Stomach (tissue), 8 donors: ENCODE measurements at regions not wholly inside any gene's neighbourhood (a gene's known extent, or its start where the extent isn't known, plus 50 kb on each side); places are given as distances from the start of the nearest gene placed in this dataset.

Experiments
- DNase-seq, 2 donors: peaks; one replicate each; pipeline versions ENCODE4 v3.0.0 to v3.0.0-alpha.2; 2013 to 2019
- H3K27ac ChIP-seq, 5 donors: fragments of 200-600 bp in 4 of 5; sonication (generic) in 4 of 5; one replicate each; pipeline ENCODE4 v1.5.1; 2013 to 2019; ENCODE audit warnings: mild to moderate bottlenecking in 1 of 5, moderate library complexity in 1 of 5
- H3K27me3 ChIP-seq, 3 donors: fragments of 200-600 bp; sonication (generic); one replicate each; pipeline ENCODE4 v1.5.1; 2017 to 2019; ENCODE audit warnings: mixed run types in 1 of 3
- H3K36me3 ChIP-seq, 4 donors: fragments of 200-600 bp; sonication (generic); 1 replicate in 3 of 4; 2 replicates in 1 of 4; pipeline ENCODE4 v1.5.1; 2016 to 2019
- H3K4me1 ChIP-seq, 4 donors: fragments of 200-600 bp; sonication (generic); one replicate each; pipeline ENCODE4 v1.5.1; 2016 to 2019
- H3K4me3 ChIP-seq, 4 donors: fragments of 200-600 bp; sonication (generic) in 3 of 4; one replicate each; pipeline ENCODE4 v1.5.1; 2016 to 2019; ENCODE audit warnings: mild to moderate bottlenecking in 1 of 4
- H3K9me3 ChIP-seq, 4 donors: fragments of 200-600 bp; sonication (generic); one replicate each; pipeline ENCODE4 v1.5.1; 2016 to 2019
- EP300 ChIP-seq: sonication (generic); formaldehyde crosslinking; IDR thresholded peaks from one replicate; pipeline ENCODE4 v1.6.1; 2017; ENCODE audit warnings: antibody characterized with exemption
- POLR2A ChIP-seq, 4 donors: fragments of 450-650 bp; IDR thresholded peaks; one replicate each; pipeline ENCODE4 v1.6.1; 2016; ENCODE audit warnings: antibody characterized with exemption in 4 of 4, control low read depth in 2 of 4, mild to moderate bottlenecking in 1 of 4, moderate library complexity in 1 of 4
- POLR2AphosphoS5 ChIP-seq, 3 donors: sonication (generic); formaldehyde crosslinking; IDR thresholded peaks; one replicate each; pipeline ENCODE4 v1.6.1; 2016; ENCODE audit warnings: antibody characterized with exemption in 3 of 3
- WGBS, 5 donors: extraction: QIAGEN DNeasy Blood & Tissue Kit in 3 of 5; methylation state at CpG; one replicate each; pipeline versions ENCODE4 v1.1.5 to v1.1.7; 2013 to 2018; 5-methylcytosine and 5-hydroxymethylcytosine counted together
- intact Hi-C: fragments of 100-400 bp; cut with DNase I; formaldehyde crosslinking; loops from one replicate; pipeline ENCODE4 v1.15.1; 2023; ENCODE audit warnings: low total_unique reads
- TF ChIP-seq, protein P1 (sequence below), 7 experiments: fragments of 450-650 bp in 4 of 7; fragments of 200-600 bp in 3 of 7; sonication (generic) in 3 of 7; IDR thresholded peaks; one replicate each; pipeline ENCODE4 v1.5.1; 2016 to 2019; ENCODE audit warnings: antibody characterized with exemption in 7 of 7, control low read depth in 2 of 7, mild to moderate bottlenecking in 1 of 7
- donor health status: healthy with polysubstance abuse.
- donor health status: Bipolar disorder and iron deficiency.
- donor health status: healthy.

DNA sequence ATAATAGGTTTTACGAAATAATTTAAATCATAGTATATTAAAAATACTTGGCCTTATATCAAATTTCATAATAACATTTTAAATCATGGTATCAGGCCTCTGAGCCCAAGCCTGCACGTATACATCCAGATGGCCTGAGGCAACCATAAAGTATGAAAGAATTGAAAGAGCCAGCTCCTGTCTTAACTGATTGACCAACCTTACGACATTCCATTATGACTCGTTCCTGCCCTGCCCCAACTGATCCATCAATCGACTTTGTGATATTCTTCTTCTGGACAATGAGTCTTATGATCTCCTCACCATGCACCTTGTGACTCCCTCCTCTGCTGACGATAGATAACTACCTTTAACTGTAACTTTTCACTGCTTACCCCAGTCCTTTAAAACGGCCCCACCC, 545.0 kb downstream of the MTRR start:
- H3K9me3 ChIP-seq: no peaks in the 10 kb centered on the region
- no peak overlapping the region for H3K4me3 ChIP-seq
- TF ChIP-seq EP300 (no peak), POLR2AphosphoS5 (IDR thresholded peaks at IDR 0.05) (no peak), POLR2A (IDR thresholded peaks at IDR 0.05) (no peak)
- TF ChIP-seq, protein P1, sequence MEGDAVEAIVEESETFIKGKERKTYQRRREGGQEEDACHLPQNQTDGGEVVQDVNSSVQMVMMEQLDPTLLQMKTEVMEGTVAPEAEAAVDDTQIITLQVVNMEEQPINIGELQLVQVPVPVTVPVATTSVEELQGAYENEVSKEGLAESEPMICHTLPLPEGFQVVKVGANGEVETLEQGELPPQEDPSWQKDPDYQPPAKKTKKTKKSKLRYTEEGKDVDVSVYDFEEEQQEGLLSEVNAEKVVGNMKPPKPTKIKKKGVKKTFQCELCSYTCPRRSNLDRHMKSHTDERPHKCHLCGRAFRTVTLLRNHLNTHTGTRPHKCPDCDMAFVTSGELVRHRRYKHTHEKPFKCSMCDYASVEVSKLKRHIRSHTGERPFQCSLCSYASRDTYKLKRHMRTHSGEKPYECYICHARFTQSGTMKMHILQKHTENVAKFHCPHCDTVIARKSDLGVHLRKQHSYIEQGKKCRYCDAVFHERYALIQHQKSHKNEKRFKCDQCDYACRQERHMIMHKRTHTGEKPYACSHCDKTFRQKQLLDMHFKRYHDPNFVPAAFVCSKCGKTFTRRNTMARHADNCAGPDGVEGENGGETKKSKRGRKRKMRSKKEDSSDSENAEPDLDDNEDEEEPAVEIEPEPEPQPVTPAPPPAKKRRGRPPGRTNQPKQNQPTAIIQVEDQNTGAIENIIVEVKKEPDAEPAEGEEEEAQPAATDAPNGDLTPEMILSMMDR (IDR thresholded peaks at IDR 0.05): no peak
- no peaks in the 10 kb centered on the region for H3K4me1 ChIP-seq
- WGBS, 5 donors: 68 to 80% (median 72%) methylated on average over 7 of the region's 7 CpGs
- H3K27ac ChIP-seq: no peak overlapping the region
- intact Hi-C loops: no loop called here
- no peak for DNase-seq
- no peaks in the 10 kb centered on the region for H3K27me3 ChIP-seq
- no peaks in the 10 kb centered on the region for H3K36me3 ChIP-seq

GRCh38 chr5:8417316-8418048, 548.5 kb downstream of the MTRR start:
- Histone ChIP-seq H3K4me1 (no peaks in the 10 kb centered on the region), H3K4me3 (no peak overlapping the region), H3K36me3 (no peaks in the 10 kb centered on the region), H3K27ac (no peak overlapping the region), H3K27me3 (no peaks in the 10 kb centered on the region), H3K9me3 (no peaks in the 10 kb centered on the region)
- intact Hi-C loops: no loop called here
- 33 to 42% (median 37%) methylated on average over 4 of the region's 4 CpGs for WGBS, 5 donors
- TF ChIP-seq POLR2A (IDR thresholded peaks at IDR 0.05): no peak
- TF ChIP-seq, protein P1 (IDR thresholded peaks at IDR 0.05): no peak
- TF ChIP-seq EP300: no peak
- TF ChIP-seq POLR2AphosphoS5 (IDR thresholded peaks at IDR 0.05): no peak
- DNase-seq: no peak

DNA sequence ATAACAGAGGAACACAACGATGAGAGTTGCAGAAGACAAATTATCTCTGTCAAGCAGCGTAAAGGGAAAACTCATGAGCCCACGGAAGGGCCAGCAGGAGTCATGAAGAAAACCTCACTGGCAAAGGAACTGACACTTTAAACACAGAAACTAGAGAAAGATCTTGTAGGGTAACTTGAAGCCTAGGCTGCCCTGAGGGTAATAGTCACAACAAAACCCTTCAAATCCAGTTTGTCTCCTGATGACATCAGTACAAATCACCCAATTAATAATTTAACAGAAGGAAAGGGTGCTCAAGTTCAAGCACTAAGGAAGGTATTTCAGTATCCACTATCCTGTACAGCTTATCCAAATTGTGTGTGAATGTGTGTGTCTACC, 549.1 kb downstream of the MTRR start:
- Histone ChIP-seq H3K4me1 (no peaks in the 10 kb centered on the region), H3K9me3 (no peaks in the 10 kb centered on the region), H3K4me3 (no peak overlapping the region), H3K27ac (no peak overlapping the region), H3K27me3 (no peaks in the 10 kb centered on the region), H3K36me3 (no peaks in the 10 kb centered on the region)
- TF ChIP-seq POLR2A (IDR thresholded peaks at IDR 0.05): no peak
- TF ChIP-seq, protein P1 (IDR thresholded peaks at IDR 0.05): no peak
- no peak for TF ChIP-seq POLR2AphosphoS5 (IDR thresholded peaks at IDR 0.05)
- TF ChIP-seq EP300: no peak
- WGBS, 5 donors: 43 to 58% (median 45%) methylated on average over 3 of the region's 3 CpGs
- intact Hi-C loops: no loop called here
- DNase-seq: no peak

GRCh38 chr5:8429778-8430758, 561.1 kb downstream of the MTRR start:
- no peak for DNase-seq
- H3K27me3 ChIP-seq: no peaks in the 10 kb centered on the region
- H3K4me3 ChIP-seq: no peak overlapping the region
- H3K36me3 ChIP-seq: no peaks in the 10 kb centered on the region
- intact Hi-C loops: no loop called here
- no peaks in the 10 kb centered on the region for H3K4me1 ChIP-seq
- H3K9me3 ChIP-seq: peaks cover 0 to 12% (median 0%) of the 10 kb centered on the region in 4 donors
- WGBS, 5 donors: 90 to 93% (median 91%) methylated on average over 14 to 24 of the region's 24 CpGs
- H3K27ac ChIP-seq: no peak overlapping the region
- TF ChIP-seq EP300: no peak
- TF ChIP-seq, protein P1 (IDR thresholded peaks at IDR 0.05): no peak
- no peak for TF ChIP-seq POLR2A (IDR thresholded peaks at IDR 0.05)
- no peak for TF ChIP-seq POLR2AphosphoS5 (IDR thresholded peaks at IDR 0.05)
